GM21367 (cell line): ENCODE measurements at regions not wholly inside any gene's neighbourhood (a gene's known extent, or its start where the extent isn't known, plus 50 kb on each side); places are given as distances from the start of the nearest gene placed in this dataset.
"Not testable (repeated sequence)": the region's sequence is repeated elsewhere in the genome, so short reads cannot be mapped to it uniquely, and the experiment has no call there.

ENCODE experiments used
- ATAC-seq: cut with Tn5 transposase; IDR thresholded peaks from one replicate; pipeline ENCODE4 v1.9.1; 2021; ENCODE audit not compliant: unreplicated experiment

DNA sequence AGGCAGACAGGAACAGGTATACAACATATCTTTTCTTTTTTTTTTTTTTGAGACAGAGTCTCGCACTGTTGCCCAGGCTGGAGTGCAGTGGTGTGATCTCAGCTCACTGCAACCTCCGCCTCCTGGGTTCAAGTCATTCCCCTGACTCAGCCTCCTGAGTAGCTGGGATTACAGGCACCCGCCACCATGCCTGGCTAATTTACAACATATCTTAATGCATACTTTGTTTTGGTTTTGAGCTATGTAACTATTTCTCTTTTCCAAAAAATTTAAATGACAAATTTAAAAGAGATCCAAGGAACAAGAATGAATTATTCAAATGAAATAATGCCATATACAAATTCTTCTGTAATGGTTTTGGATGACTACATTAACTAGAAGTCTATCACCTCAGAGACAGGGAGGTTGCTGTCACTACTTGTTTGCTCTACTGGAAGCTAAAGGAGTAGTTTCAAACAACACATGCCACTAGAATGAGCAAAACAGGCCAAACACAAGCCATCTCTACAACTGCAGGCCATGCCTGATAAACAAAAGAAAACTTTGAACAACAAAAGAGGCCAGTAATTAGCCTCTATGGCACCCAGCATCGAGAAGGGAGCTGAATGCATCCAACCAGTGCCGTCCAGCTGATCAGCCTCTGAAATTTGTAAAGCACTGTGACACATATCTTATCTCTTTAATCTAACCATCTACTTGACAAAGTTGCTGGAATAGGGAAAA is 133.6 kb upstream of the VOPP1 start:
- not testable (repeated sequence) for ATAC-seq

DNA sequence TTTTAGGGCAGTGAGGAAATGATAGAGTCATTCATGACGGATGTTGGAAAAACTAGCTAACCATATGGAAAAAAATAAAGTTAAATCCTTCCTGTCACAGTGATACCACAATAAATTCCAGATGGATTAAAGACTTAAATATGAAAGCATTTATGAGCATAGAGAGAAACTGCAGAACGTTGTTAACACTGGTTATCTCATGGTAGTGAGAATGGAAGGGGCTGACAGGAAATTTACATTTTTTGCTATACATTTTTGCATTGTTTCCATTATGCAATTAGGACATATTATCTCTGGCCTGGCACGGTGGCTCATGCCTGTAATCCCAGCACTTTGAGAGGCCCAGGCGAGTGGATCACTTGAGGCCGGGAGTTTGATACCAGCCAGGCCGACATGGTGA is 130.5 kb upstream of the VOPP1 start:
- not testable (repeated sequence) for ATAC-seq

DNA sequence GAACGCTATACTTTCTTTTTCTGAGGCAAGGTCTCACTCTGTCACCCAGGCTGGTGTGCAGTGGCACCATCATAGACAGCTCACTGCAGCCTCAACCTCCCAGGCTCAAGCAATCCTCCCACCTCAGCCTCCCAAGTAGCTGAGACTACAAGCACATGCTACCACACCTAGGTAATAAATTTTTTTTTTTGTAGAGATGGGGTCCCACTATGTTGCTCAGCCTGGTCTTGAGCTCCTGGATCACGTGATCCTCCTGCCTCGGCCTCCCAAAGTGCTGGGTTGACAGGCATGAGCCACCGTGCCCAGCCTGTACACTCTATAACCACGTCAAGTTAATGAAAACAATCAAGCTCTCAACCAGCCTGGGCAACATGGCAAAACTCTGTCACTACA is 127.1 kb upstream of the VOPP1 start:
- ATAC-seq = not testable (repeated sequence)

DNA sequence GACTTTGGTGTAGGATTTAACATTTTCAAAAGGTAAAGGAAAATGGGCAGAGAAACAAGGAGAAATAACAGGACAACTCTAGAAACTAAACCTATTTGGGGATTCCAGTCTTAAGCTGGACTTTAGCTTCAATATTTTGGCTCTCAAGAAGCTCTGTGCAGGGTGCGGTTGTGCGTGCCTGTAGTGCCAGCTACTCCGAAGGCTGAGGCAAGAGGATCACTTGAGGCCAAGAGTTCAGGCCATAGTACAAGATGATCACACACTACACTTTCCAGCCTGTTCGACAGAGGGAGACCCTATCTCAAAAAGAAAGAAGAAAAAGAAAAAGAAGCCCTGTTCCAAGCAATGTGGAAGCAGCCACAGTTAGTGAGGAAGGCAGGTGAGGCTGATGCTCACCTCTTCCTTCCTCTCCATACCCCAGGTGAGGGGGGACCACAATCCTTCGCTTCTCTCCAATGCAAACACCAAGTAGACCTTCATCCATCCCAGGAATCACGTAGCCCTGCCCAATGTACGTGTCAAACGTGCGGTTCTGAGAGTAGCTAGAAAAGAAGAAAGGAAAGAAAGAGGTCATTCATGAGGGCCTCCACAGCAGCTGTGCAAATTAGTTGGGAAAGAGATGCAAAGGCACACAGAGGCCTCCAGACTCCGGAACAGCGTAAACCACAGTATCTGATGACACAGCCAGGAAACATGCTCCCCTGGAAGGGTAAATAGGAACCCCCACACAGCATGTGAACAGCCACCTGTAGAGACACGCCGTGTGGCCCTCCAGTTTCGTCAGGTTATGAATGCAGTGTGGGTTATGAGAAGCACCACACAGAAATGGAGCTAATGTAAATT is 126.5 kb upstream of the VOPP1 start:
- ATAC-seq = peak; percentile 88

DNA sequence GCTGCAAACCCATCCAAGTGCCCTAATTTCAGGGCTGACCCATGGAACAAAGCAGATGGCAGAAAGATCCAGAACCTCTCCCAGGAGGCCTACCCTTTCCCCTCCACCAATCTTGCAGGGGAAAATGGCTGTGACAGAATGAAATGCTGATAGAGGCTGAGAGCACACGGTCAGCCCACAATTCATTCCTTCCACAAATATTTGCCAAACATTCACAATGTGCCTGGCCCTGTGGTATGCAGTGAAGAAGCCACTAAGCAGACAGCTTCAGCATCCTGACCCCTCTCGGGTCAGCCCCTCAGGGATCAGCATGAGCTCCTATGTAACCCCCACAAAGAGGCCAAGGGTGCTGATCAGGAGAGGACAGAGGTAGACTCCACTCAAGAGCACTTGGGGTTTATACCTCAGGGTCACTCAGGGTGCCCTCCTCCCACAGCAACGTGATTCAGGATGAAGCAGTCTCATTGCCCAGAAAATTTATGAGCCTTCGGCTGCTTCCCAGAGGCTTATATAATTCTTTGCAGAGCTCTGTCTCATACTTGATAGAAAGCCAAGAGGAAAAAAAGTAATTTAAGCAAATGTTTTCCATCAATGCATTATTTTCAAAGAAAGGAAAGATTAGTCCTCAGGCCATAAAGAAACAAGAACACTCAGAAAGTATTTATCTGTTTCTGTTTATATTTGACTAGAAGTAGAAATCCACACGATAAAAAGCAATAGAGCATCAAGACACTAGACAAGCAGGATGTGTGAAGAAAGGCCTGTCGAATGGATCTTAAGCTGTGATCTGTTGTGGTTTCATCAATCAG is 123.8 kb upstream of the VOPP1 start:
- ATAC-seq = not testable (repeated sequence)

DNA sequence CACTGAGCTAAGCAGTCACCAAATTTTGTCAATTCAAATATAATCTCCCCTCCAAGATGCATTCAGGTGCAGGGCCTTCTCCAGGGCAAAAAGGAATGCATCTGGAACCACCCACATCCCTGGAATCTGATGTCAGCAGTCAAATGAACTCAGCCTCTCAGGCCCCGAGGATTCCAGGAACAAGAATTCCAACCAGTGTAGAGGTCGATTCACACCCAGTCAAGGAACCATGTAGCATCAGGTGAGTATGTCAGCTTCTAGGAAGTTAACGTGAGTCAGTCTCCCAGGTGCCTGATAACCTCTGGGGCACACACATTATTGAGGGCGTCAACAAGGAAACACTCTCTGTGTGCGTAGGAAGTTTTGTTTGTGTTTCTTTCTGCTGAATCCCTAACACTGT is 122.2 kb upstream of the VOPP1 start:
- ATAC-seq = not testable (repeated sequence)

DNA sequence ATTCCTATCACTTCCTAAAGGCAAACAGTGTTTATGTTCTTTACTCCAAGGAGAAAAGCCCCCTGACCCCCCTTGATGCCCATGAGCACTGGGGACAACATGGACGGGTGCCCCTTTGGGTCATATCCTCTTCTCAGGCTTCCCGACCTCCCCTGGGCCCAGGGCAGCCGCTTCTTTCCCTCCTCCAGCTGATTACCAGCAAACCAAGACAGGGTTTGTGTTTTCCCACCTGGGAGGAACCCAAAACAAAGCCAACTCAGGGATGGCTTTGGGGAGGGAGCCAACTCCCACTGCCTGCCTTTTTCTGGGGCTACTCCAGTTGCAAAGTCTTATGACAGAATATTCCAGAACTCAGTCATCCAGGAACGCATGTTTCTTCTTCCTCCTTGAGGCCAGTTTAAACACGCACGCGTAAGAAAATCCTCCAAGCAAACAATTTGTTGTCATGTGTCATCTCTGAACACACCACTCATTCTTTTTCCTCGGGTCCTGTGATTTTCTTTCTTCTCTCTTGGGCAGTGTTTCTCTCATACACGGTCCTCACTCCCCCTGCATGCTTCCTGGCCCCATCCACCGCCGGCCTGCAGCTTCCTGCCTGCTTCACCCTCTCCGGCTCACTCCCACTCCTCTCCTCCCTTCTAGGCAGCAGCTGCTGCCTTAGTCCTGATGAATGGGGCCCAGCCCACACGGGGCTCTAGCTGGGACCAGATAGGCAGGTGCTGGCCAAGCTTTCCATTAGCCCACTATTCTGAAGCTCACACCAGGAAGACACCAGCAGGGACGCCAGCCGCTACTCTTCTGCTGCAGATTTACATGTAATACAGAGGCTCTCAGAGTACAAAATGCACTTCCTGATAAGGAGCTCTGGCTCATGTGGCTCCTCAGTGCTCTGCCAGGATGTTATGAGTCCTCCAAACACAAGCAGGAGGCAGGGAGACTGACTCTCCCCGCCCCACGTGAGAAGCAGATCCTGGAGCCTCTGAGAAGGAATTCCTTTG is 116.7 kb upstream of the VOPP1 start:
- not testable (repeated sequence) for ATAC-seq

DNA sequence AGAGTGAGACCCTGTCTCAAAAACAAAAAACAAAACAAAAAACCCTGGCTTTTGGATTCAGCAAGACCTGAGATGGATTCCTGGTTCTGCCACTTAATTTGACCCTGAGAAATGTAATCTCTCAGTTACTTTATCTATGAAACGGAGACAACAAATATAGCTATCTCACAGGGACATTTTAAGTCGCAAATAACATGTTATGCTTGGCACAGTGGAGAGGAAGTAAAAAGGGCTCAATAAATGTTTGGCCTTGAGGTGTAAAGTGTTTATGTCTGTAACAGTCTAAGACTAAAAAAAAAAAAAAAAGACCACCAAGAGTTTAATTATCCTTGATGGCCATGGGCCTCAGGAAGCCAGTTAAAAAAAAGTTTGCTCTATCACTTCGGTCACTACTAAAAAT is 116.0 kb upstream of the VOPP1 start:
- not testable (repeated sequence) for ATAC-seq

DNA sequence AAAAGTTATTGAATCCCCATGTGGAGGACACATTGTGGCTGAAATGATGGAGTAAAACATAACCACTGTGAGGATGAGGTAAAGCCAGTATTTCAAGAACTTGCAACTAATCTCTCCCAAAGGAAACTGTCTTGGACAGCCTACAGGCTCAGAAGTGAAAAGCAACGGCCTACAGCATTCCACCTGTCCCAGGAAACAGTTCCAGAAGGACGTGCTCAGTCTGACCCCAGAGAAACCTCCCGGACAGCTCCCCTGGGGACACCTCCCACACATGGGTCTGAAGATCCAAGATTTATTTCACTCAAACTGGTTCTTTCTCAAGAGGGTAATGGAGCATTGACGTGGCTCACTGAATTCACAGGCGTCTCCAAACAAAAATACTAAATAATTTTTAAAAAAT is 115.0 kb upstream of the VOPP1 start:
- not testable (repeated sequence) for ATAC-seq

DNA sequence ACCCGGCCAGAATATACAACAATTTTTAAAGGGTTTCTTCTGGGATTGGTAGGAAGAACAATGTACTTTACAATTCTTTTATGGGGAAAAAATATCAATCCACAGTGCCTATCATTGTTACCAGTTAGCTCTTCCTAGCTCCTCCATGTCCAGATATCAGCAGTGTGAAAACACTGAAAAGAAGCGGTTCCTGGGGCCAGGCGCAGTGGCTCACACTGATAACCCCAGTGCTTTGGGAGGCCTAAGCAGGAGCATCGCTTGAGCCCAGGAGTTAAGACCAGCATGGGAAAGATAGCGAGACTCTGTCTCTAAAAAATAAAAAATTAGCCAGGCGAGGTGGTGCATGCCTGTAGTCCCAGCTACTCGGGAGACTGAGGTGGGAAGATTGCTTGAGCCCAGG is 114.5 kb upstream of the VOPP1 start:
- ATAC-seq = not testable (repeated sequence)

DNA sequence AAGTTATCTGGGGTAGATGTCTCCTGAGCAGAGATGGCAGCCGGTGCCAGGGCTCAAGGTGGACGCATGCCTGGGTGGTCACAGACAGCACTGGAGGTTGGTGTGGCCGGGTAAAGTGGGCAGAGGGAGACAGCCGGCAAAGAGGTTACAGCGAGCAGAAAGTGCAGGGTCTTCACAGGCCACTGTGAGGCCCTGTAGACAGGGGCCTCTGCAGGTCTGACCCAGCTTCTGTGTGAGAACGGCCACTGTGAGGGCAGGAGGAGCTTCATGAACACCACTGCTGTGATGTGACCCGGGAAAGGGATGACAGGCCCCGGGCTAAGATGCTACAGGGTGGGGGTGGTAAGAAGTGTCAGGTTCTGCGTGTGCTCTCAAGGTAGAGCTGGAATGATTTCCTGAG is 111.2 kb upstream of the VOPP1 start:
- ATAC-seq = not testable (repeated sequence)

DNA sequence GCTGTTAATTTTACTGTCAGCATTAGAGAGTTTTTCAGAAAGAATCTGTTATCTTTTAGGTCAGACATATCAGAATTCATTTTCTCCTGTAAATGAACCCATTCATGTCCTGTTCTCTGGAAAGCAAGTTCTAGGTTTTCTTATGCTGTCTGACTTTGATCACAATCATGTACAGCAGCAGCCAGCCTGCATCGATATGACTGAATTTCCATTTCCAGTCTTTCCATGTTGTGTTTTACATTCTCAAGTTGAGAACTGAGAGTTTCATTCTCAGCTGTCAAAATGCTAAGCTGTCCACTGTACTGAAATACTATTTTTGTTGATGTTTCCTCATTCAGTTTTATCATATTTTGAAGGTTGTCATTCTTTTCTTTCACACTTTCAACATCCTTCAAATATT is 103.3 kb upstream of the VOPP1 start:
- ATAC-seq = not testable (repeated sequence)

DNA sequence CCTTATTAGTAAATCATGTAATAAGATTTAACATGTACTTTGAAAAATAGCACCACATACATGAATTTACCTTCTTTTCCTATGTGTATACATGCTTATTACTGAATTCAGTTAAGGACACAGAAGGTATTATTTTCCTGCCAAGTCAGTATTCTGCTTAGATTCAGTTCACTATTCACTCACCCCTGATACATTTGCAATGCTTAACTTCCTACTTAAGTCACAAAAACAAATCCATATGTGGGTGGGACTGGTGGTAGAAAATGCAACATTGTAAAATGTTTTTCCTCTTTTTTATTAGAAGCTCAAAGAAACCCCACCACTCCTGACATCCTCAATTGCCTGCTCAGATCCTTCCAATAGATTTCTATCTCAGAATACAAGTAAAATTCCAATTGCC is 101.2 kb upstream of the VOPP1 start:
- not testable (repeated sequence) for ATAC-seq

DNA sequence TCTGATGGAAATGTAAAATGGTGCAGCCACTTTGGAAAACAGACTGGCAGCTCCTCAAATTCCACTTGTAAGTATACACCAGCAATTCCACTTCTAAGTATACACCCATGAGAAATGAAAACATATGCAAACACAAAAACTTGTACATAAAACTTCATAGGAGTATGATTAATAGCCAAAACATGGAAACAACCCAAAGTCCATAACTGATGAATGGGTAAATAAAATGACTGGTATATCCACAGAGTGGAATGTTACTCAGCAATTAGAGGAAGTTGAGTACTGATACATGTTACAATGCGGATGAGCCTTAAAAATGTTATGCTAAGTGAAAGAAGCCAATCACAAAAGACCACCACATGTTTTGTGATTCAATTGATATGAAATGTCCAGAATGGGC is 99.8 kb upstream of the VOPP1 start:
- not testable (repeated sequence) for ATAC-seq

DNA sequence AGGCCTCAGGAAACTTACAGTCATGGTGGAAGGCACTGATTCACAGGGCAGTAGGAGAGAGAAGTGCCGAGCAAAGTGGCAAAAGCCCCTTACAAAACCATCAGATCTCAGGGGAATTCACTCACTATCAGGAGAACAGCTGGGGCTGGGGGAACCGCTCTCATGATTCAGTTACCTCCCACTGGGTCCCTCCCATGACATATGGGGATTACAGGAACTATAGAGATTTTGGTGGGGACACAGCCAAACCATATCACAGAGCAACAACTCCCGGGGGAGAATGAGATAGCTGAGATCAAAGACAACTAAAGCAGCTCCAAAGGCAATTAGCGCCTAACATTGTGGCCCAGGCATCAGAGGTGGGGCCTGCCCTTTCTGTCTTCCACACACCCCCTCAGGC is 85.4 kb upstream of the VOPP1 start:
- no peak for ATAC-seq

DNA sequence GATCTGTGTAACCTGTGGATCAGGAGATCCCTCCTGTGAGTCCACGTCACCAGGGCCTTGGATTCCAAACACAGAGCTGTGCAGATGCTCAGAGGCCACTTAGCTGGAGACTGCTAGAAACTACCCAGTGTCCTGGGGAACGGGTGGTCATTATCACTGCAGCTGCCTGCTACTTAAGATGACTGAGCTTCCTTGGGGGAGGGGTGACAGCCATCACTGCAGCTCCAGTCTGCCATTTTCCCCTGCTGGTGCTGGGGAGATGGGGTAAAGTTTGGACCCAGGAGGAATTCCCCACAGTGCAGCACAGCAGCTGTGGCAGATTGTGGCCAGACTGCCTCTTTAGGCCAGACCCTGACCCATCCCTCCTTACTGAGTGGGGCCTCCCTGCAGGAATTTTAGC is 78.8 kb upstream of the VOPP1 start:
- no peak for ATAC-seq

DNA sequence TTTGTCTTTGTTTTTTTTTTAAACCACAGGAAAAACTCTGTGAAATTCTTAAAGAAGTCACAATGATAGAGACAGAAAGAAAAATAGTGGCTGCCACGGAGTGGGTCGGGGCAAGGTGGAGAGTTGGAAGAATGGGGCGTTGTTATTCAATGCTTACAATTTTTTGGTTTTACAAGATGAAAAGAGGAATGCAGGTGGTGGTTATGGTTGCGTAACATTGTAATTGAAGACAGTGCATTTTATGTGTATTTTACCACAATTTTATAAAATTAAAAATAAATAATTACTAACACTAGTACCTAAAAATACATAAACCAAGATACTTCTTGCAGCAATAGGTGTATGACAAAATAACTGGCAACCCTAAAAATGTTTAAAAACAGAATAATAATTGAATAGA is 76.9 kb upstream of the VOPP1 start:
- ATAC-seq = no peak

DNA sequence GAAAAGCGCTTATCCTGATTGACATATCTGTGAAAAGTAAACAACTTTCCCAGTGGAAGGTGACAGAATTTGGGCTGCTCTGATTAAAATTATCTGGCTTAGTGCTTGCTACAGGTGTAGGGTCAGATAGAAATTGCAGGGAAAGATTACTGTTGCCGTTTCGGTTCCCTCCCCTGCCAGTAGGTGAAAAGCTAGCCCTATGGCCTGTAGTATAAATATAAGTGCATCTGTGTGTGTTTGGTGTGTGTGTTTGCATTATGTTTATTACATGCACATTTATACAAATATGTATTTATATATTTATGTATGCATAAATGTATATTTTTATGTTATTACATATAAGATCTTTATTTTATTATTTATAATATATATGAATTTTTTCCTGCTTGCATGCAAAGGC is 72.3 kb upstream of the VOPP1 start:
- ATAC-seq = no peak

DNA sequence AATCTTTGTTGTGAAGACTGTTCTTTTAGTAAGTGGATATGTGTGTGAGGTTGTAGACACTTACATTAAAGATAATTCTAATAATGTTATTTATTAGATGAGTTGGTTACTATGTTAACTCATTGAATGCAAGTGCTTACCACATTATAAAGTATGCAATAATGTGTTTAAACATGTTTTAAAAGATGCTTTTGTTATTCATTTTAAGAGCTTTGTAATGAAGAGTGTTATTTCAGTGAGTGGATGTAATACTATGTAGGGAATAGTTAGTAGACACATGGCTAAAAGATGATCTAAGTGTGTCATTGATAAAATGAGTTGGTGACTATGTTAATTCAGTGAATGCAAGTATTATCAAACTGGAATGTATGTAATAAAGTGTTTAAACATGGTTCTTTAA is 70.0 kb upstream of the VOPP1 start:
- ATAC-seq = no peak

DNA sequence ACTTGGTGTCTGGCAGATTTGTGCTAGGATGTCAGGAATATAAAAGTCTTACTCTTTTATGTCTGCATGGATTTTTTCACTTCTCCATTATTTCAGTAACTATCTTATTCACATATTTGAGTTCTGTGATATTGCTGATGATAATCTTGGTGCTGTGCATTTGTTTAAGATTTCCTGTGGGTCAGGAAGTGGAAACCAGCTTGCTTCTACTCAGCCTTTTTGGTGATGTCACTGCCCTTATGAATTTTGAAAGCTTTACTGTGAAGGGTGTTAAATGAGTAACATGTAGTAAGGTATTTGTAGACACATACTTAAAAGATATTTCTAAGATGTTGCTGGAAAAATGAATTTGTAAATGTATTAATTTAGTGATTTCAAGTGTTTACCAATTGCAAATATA is 69.5 kb upstream of the VOPP1 start:
- peak; percentile 77 for ATAC-seq
